CD8-positive, alpha-beta memory T cell (primary cell): ENCODE measurements at regions not wholly inside any gene's neighbourhood (a gene's known extent, or its start where the extent isn't known, plus 50 kb on each side); places are given as distances from the start of the nearest gene placed in this dataset.
"Not testable (repeated sequence)": the region's sequence is repeated elsewhere in the genome, so short reads cannot be mapped to it uniquely, and the experiment has no call there.

Source experiments
- CTCF ChIA-PET: fragments of 350-600 bp; sonication (Branson Sonifier 250); formaldehyde crosslinking; loops from one replicate; lab custom pipeline; 2021; ENCODE audit warnings: antibody characterized with exemption; lab: Charles Lee
- POLR2A ChIA-PET: fragments of 350-600 bp; sonication (Branson Sonifier 250); formaldehyde crosslinking; loops from one replicate; lab custom pipeline; 2021; ENCODE audit warnings: antibody characterized with exemption; lab: Charles Lee
- DNase-seq, 5 donors: peaks; one replicate each; pipeline versions ENCODE4 v3.0.0 to v3.0.0-alpha.2; 2020 to 2022; ENCODE audit warnings: mixed read lengths in 1 of 5
- H3K27ac ChIP-seq: one replicate; pipeline ENCODE4 v1.7.0; 2013; ENCODE audit warnings: low read depth, mild to moderate bottlenecking, low read length, moderate library complexity
- H3K27me3 ChIP-seq: 2 replicates; pipeline ENCODE4 v1.7.0; 2013; ENCODE audit warnings: low read length, mild to moderate bottlenecking; ENCODE audit not compliant: insufficient read depth, poor library complexity, severe bottlenecking
- H3K36me3 ChIP-seq: 2 replicates; pipeline ENCODE4 v1.7.0; 2013; ENCODE audit warnings: mild to moderate bottlenecking, low read length, moderate library complexity; ENCODE audit not compliant: insufficient read depth
- H3K4me1 ChIP-seq: 2 replicates; pipeline ENCODE4 v1.7.0; 2013; ENCODE audit warnings: mild to moderate bottlenecking, low read length, moderate library complexity; ENCODE audit not compliant: insufficient read depth
- H3K4me3 ChIP-seq: 2 replicates; pipeline ENCODE4 v1.7.0; 2013; ENCODE audit warnings: mild to moderate bottlenecking, low read length
- H3K9me3 ChIP-seq: 2 replicates; pipeline ENCODE4 v1.7.0; 2013; ENCODE audit warnings: mild to moderate bottlenecking, low read length
- H3K27ac Mint-ChIP-seq, 8 donors: one replicate each; pipeline ENCODE4 v1.8.0; 2020 to 2021; ENCODE audit warnings: mixed read lengths in 8 of 8, mild to moderate bottlenecking in 6 of 8, inconsistent platforms in 3 of 8, moderate library complexity in 3 of 8
- H3K27me3 Mint-ChIP-seq, 2 donors: one replicate each; pipeline ENCODE4 v1.8.0; 2020 to 2021; ENCODE audit warnings: mixed read lengths in 2 of 2, mild to moderate bottlenecking in 1 of 2, moderate library complexity in 1 of 2
- H3K36me3 Mint-ChIP-seq, 3 donors: one replicate each; pipeline ENCODE4 v1.8.0; 2020 to 2021; ENCODE audit warnings: mixed read lengths in 3 of 3, inconsistent platforms in 1 of 3, mild to moderate bottlenecking in 1 of 3
- H3K4me1 Mint-ChIP-seq, 3 donors: one replicate each; pipeline ENCODE4 v1.8.0; 2020 to 2021; ENCODE audit warnings: mixed read lengths in 3 of 3, inconsistent platforms in 1 of 3, mild to moderate bottlenecking in 1 of 3
- H3K4me3 Mint-ChIP-seq, 7 donors: one replicate each; pipeline ENCODE4 v1.8.0; 2020 to 2021; ENCODE audit warnings: mixed read lengths in 7 of 7, mild to moderate bottlenecking in 6 of 7, moderate library complexity in 4 of 7, inconsistent platforms in 2 of 7
- H3K9me3 Mint-ChIP-seq, 5 donors: one replicate each; pipeline ENCODE4 v1.8.0; 2020 to 2022; ENCODE audit warnings: mixed read lengths in 5 of 5, mild to moderate bottlenecking in 3 of 5, moderate library complexity in 2 of 5, inconsistent platforms in 1 of 5

DNA sequence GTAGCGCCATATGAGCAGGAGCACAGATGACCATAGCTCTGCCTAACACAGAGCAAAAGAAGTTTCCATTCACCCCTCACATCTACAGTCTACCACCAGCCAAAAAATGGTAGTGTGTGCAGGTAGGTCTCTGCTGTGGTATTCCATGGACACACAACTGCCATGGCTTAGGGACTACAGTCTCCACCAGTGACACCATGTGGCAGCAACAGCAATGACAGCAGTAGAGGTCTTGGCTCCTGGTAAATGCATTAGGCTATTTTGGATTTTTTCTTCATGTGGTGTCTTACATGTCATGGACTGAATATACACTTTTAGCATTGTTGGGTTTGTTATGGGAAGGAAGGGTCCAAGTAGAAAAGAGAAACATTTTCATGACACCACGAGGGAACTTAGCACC lies 70.1 kb upstream of the CABCOCO1 start:
- Mint-ChIP-seq H3K9me3 (no peaks in the 10 kb centered on the region), H3K27me3 (peaks cover 0 to 21% of the 10 kb centered on the region in 2 donors), H3K4me3 (no peak overlapping the region), H3K36me3 (no peaks in the 10 kb centered on the region), H3K4me1 (no peaks in the 10 kb centered on the region), H3K27ac (no peak overlapping the region)
- ChIA-PET CTCF (no interaction called here), POLR2A (no interaction called here)
- DNase-seq = no peak
- H3K4me1 ChIP-seq = no peaks in the 10 kb centered on the region
- no peak overlapping the region for H3K27ac ChIP-seq
- H3K9me3 ChIP-seq = no peaks in the 10 kb centered on the region
- no peaks in the 10 kb centered on the region for H3K27me3 ChIP-seq
- no peak overlapping the region for H3K4me3 ChIP-seq
- no peaks in the 10 kb centered on the region for H3K36me3 ChIP-seq

DNA sequence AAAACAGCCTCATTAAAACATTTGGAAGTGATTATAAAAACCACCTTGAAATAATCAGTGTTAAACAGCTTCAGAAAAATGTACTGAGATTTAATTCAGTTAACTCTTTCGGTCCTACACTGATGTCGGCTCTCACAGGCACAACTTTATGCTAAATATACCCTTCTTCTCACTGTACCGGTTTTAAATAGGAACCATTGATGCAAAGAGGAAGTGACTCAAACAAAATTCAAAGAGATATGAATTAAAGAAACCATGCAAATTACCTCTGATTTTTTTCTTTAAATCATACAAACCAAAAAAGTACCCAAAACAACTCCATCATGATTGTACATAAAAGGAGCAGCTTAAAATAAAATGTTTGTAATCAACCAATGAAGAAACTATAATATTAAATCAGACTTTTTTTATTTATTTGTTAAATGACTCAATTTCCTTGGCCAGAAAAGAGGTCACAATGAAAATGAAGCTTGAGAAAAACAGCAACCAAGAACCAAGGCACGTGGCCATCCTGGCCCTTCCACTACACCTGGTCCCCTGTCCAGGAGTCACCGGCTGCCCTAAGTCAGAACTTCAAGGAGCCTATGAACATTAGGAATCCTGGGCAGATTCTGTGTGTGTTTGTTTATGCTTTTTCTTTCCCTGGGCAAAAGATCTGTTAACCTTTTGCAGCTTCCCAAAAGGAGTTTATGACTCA lies 73.0 kb upstream of the CABCOCO1 start:
- no peak overlapping the region for H3K4me3 Mint-ChIP-seq
- no peaks in the 10 kb centered on the region for H3K9me3 Mint-ChIP-seq
- no peak overlapping the region for H3K27ac Mint-ChIP-seq
- no peak for DNase-seq
- ChIA-PET CTCF (no interaction called here), POLR2A (no interaction called here)
- H3K27me3 Mint-ChIP-seq = peaks cover 0 to 9% of the 10 kb centered on the region in 2 donors
- no peaks in the 10 kb centered on the region for H3K9me3 ChIP-seq
- H3K4me1 Mint-ChIP-seq = no peaks in the 10 kb centered on the region
- H3K4me1 ChIP-seq = no peaks in the 10 kb centered on the region
- H3K27ac ChIP-seq = no peak overlapping the region
- no peaks in the 10 kb centered on the region for H3K36me3 ChIP-seq
- no peaks in the 10 kb centered on the region for H3K36me3 Mint-ChIP-seq
- no peaks in the 10 kb centered on the region for H3K27me3 ChIP-seq
- no peak overlapping the region for H3K4me3 ChIP-seq

DNA sequence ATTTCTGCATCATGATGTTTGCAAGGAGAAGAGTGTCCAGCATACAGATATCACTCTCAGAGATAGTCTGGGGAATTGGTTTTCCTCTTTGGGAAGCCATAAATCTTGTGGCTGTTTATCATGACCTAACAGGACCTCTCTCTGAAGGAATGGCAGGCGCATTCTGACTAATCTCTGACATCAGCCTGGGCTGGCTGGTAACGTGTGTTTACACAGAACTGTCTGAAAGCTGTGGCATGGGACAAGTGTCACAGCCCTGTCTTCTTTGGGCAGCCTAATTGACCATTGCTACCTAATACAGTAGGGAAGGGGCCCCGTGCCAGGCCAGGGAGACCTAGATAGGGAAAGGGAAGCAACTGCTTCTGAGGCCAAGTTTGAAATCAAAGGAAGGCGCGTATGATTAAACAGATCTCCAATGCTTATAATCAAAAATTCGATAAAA lies 73.9 kb upstream of the CABCOCO1 start:
- Histone ChIP-seq H3K9me3 (no peaks in the 10 kb centered on the region), H3K36me3 (no peaks in the 10 kb centered on the region), H3K27ac (no peak overlapping the region), H3K4me1 (no peaks in the 10 kb centered on the region), H3K27me3 (no peaks in the 10 kb centered on the region), H3K4me3 (no peak overlapping the region)
- no peak overlapping the region for H3K27ac Mint-ChIP-seq
- no peaks in the 10 kb centered on the region for H3K36me3 Mint-ChIP-seq
- CTCF ChIA-PET = no interaction called here
- H3K27me3 Mint-ChIP-seq = peaks cover 0 to 8% of the 10 kb centered on the region in 2 donors
- POLR2A ChIA-PET = no interaction called here
- DNase-seq = no peak
- H3K9me3 Mint-ChIP-seq = no peaks in the 10 kb centered on the region
- H3K4me1 Mint-ChIP-seq = no peaks in the 10 kb centered on the region
- H3K4me3 Mint-ChIP-seq = no peak overlapping the region

DNA sequence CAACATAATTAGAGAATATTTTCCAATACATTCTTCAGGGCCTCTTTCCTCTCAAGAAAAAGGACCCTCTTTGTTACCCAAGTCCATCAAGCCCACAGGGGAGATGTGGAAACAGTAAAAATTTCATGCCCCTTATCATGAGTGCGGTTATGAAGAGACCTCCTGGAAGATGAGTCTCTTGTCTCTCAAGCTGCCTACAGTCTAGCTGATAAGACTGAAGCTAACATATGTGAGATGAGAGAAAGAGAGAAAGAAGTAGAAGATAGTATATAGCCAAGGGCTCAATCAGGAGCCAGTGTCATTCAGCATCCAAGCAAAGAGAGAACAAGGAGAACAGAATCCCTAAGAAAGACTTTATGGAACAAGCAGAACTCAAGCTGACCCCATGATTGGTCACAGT lies 75.9 kb upstream of the CABCOCO1 start:
- Mint-ChIP-seq H3K9me3 (no peaks in the 10 kb centered on the region), H3K4me3 (no peak overlapping the region), H3K4me1 (no peaks in the 10 kb centered on the region), H3K27me3 (peaks cover 0 to 4% of the 10 kb centered on the region in 2 donors), H3K36me3 (no peaks in the 10 kb centered on the region), H3K27ac (no peak overlapping the region)
- Histone ChIP-seq H3K36me3 (no peaks in the 10 kb centered on the region), H3K9me3 (no peaks in the 10 kb centered on the region), H3K27me3 (no peaks in the 10 kb centered on the region), H3K4me3 (no peak overlapping the region), H3K27ac (no peak overlapping the region), H3K4me1 (no peaks in the 10 kb centered on the region)
- ChIA-PET POLR2A (no interaction called here), CTCF (no interaction called here)
- no peak for DNase-seq

DNA sequence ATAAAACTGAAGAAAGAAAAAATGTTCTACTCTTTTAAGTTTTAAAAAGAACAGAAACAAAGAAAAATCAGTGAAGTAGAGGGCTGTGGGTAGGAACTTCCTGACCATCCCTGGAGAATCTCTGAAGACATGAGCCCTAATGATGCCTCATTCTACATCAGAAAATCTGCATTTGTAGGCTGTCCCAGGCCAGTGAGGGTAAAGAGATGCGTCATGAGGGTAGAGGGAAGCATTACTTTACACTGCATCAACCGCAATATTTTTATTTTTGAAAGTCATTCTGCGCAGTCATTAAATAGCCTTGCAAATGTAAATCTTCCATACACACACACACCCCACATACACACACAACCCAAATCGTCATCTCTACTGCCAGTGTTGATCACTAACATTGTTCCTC lies 82.1 kb upstream of the CABCOCO1 start:
- no peak overlapping the region for H3K4me3 ChIP-seq
- DNase-seq = no peak
- H3K27me3 Mint-ChIP-seq = peaks cover 1 to 8% of the 10 kb centered on the region in 2 donors
- no peak overlapping the region for H3K27ac ChIP-seq
- H3K4me1 Mint-ChIP-seq = peaks cover 0 to under 1% (median 0%) of the 10 kb centered on the region in 3 donors
- H3K9me3 ChIP-seq = no peaks in the 10 kb centered on the region
- no peaks in the 10 kb centered on the region for H3K36me3 ChIP-seq
- no peaks in the 10 kb centered on the region for H3K4me1 ChIP-seq
- no peaks in the 10 kb centered on the region for H3K27me3 ChIP-seq
- no peaks in the 10 kb centered on the region for H3K36me3 Mint-ChIP-seq
- H3K27ac Mint-ChIP-seq = no peak overlapping the region
- POLR2A ChIA-PET = no interaction called here
- peak overlapping the region in 1 of 7 donors; percentile 33 for H3K4me3 Mint-ChIP-seq
- CTCF ChIA-PET = no interaction called here
- H3K9me3 Mint-ChIP-seq = no peaks in the 10 kb centered on the region

DNA sequence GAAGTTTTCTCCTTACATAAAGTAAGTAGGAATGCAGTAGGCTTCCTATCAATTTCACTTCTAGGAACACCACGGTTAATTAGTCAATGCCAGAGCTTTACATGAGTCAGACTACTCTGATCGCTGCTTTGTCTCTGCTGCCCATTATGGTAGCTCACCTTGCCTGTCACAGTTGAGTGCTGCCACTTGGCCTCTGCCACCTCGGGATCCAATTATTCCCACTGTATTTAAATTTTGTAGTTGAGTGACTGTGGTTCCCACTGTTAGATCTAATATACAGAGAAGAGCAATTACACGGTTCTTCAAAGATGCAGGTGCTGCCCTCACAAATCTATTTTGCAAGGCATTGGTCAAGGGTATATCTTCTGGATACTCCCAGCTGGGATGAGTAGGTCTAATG lies 92.5 kb upstream of the CABCOCO1 start:
- H3K4me1 ChIP-seq, DNase-seq, H3K36me3 Mint-ChIP-seq, CTCF ChIA-PET, H3K4me3 ChIP-seq, H3K27ac ChIP-seq, H3K4me1 Mint-ChIP-seq, H3K4me3 Mint-ChIP-seq, H3K27me3 ChIP-seq, POLR2A ChIA-PET, H3K9me3 ChIP-seq, H3K27me3 Mint-ChIP-seq, H3K27ac Mint-ChIP-seq, H3K36me3 ChIP-seq: not testable (repeated sequence)
- H3K9me3 Mint-ChIP-seq = peaks cover 0 to 11% (median 6%) of the 10 kb centered on the region in 5 donors

DNA sequence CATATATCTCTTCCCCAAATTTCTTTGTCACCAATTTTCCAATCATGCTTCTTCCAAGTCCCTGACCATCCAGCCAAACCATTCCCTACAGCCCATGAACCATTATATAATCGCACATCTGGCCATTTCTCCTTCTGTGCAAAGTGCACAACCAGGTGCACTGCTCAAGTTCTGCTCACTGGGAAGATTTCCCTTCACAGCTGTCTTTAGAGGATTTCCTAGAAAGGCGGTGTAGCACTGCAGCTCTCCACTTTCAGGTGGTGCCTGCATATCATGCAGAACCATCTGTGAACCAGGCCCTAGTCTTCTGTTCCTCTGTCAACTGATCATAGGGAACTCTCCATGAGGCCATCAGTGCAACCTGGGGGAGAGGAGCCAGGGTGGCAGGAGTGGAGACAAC lies 95.0 kb upstream of the CABCOCO1 start:
- H3K27ac Mint-ChIP-seq = no peak overlapping the region

DNA sequence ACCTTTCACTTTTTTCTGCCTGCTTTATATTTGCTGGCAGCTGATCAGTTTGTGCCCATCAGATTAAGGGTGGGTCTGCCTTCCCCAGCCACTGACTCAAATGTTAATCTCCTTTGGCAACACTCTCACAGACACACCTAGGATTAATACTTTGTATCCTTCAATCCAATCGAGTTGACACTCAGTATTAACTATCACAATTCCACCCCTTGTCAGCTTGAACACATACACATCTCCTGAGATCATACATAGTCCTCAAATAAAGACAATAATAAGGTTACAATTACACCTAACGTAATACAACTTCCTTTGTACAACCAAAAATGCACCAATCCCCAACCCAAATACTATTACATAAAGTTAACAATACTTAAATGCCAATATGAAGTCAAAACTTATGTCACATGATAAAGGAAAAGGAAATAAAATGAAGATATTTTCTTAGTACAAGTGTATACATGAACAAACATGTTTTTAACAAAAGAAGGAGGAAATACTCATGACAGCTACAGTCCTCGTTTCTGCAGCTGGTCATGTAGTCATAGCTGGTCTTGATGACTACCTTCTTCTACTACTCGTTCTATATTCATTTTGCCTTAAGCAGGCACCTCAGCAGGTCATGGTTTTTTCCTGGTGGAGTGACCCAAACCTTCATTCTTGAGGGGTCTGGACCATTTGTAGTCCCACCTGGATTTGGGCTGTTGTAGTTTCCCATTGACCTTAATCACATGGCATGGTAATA lies 96.7 kb upstream of the CABCOCO1 start:
- peaks cover 0 to 11% (median 6%) of the 10 kb centered on the region in 5 donors for H3K9me3 Mint-ChIP-seq

More for the DNA sequence above, 95.0 kb upstream of the CABCOCO1 start:
- Mint-ChIP-seq H3K4me3 (no peak overlapping the region), H3K4me1 (no peaks in the 10 kb centered on the region), H3K27me3 (peaks cover 4% of the 10 kb centered on the region in 2 donors), H3K9me3 (peaks cover 0 to 11% (median 6%) of the 10 kb centered on the region in 5 donors), H3K36me3 (no peaks in the 10 kb centered on the region)
- Histone ChIP-seq H3K4me1 (no peaks in the 10 kb centered on the region), H3K36me3 (no peaks in the 10 kb centered on the region), H3K27ac (no peak overlapping the region), H3K27me3 (no peaks in the 10 kb centered on the region), H3K4me3 (no peak overlapping the region), H3K9me3 (no peaks in the 10 kb centered on the region)
- POLR2A ChIA-PET = no interaction called here
- DNase-seq = no peak
- CTCF ChIA-PET = no interaction called here

More for the DNA sequence above, 96.7 kb upstream of the CABCOCO1 start:
- Mint-ChIP-seq H3K27ac (no peak overlapping the region), H3K27me3 (no peaks in the 10 kb centered on the region), H3K4me1 (no peaks in the 10 kb centered on the region), H3K36me3 (no peaks in the 10 kb centered on the region), H3K4me3 (no peak overlapping the region)
- H3K27ac ChIP-seq = no peak overlapping the region
- H3K27me3 ChIP-seq = no peaks in the 10 kb centered on the region
- H3K36me3 ChIP-seq = no peaks in the 10 kb centered on the region
- POLR2A ChIA-PET = no interaction called here
- H3K9me3 ChIP-seq = no peaks in the 10 kb centered on the region
- CTCF ChIA-PET = no interaction called here
- no peaks in the 10 kb centered on the region for H3K4me1 ChIP-seq
- no peak overlapping the region for H3K4me3 ChIP-seq
- DNase-seq = no peak
